ENCODE measurements at regions not wholly inside any gene's neighbourhood (a gene's known extent, or its start where the extent isn't known, plus 50 kb on each side); places are given as distances from the start of the nearest gene placed in this dataset.
"Not testable (repeated sequence)": the region's sequence is repeated elsewhere in the genome, so short reads cannot be mapped to it uniquely, and the experiment has no call there.

DNA sequence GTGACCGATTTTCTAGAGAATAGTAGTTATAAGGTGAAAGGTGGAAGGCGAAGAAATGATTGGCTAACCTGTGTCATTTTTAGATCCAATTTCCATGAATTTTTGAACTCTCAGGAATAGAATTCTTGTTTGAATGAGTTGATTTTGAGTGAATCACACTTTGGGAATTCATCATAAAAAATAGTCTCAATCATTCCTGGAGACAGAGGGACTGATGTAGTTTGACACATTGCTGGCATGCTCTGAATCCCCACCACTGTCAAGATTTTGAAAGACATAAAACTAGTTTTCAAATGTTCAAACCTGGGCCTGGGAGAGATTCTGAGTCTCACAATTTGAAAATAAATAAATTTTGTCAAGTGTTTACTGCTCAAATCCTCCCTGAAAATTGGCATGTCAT is 861.4 kb upstream of the RAG2 start:
- no peak for DNase-seq

DNA sequence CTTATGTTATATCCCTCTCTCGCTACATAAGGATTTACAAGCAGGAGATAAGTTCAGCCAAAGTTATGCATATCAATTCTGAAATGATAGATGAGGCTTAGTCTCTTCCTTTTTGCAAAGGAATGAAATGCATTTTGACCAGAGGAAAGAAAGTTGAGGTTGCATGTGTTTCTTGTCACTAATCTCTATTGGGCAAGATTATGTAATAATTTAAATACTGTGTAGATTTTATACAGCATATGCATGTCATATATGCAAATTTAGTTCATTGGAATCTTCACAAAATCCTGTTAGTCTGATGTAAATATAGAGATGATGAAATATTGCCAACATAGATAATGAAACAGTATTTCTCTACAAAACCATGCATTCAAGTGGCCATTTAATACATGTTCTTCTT is 858.7 kb upstream of the RAG2 start:
- DNase-seq = no peak

DNA sequence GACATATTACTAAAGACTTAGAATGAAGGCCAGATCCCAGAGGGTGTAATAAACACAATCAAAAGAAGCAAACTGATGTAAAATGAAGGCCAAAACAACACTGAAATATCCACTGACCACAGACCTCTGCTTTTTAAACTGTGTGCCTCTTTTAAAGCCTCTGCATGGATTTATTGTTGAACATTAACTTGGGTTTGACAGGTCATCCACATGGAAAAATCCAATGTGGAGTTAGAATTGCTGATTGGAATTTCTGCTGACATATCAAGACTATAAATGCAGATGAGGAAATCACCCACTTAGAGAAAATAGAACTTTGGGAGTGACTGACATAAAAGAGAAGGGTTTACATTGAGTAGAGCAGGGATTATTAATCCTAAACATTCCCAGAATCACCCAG is 853.9 kb upstream of the RAG2 start:
- no peak for DNase-seq

DNA sequence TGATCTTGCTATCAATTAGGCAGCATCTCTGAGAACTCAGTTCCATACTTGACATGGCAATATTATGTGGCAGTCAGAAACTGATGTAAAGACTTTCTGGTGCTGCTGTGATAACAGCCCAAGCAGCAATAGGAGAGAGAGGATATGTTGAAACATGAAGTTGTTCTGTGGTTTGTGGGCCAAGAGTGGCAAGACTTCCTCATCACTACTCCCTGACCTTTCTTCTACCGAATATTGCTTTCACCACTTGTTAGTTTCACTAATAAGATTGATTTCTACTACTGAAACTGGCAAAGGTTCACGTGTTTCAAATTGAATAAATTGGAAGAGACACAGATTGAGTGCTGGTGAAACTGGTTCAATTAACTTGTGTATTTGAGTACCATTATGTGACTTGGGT is 852.6 kb upstream of the RAG2 start:
- no peak for DNase-seq

DNA sequence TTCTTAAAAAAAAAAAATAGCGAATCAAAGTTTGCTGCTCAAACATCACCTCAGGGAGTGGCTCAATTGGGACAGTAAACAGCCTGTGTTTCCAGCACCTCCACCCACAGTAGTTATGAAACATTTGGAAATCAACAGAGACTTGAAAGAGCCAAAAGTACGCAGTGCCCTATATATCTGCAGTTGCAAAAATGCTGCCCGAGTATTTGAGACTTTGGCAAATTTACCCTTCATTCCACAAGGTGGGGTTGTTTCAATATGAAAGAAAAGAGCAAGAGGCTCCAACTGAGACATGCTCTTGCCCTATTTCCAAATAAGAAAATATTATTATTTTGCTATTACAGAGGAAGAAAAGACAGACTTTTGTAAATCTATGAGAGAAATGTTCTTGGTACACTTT is 851.1 kb upstream of the RAG2 start:
- no peak for DNase-seq

DNA sequence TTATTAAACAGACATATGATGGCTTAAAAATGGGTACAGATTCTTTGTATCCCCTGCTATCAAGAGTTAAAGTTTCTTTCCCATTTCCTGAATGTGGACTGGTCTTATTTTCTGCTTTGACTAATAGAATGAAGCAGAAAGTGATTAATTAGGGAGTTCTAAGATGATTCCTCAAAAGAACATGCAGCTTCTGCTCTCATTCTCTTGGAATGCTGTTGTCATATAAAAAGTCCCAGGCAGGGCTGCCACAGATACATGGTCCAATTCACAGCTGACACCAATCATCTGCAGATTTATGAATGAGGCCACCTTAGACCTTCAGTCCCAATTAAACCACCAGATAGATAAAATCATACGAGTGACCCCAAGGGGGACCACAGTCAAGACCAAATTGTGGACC is 844.5 kb upstream of the RAG2 start:
- no peak for DNase-seq

DNA sequence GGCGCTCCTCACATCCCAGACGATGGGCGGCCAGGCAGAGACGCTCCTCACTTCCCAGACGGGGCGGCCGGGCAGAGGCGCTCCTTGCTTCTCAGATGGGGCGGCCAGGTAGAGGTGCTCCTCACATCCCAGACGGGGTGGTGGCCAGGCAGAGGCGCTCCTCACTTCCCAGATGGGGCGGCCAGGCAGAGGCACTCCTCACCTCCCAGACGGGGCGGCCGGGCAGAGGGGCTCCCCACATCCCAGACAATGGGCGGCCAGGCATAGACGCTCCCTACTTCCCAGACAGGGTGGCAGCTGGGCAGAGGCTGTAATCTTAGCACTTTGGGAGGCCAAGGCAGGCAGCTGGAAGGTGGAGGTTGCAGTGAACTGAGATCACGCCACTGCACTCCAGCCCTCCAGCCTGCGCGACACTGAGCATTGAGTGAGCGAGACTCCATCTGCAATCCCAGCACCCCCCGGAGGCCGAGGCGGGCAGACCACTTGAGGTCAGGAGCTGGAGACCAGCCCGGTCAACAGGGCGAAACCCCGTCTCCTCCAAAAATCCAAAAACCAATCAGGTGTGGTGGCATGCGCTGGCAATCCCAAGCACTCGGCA is 833.7 kb upstream of the RAG2 start:
- DNase-seq = not testable (repeated sequence)

DNA sequence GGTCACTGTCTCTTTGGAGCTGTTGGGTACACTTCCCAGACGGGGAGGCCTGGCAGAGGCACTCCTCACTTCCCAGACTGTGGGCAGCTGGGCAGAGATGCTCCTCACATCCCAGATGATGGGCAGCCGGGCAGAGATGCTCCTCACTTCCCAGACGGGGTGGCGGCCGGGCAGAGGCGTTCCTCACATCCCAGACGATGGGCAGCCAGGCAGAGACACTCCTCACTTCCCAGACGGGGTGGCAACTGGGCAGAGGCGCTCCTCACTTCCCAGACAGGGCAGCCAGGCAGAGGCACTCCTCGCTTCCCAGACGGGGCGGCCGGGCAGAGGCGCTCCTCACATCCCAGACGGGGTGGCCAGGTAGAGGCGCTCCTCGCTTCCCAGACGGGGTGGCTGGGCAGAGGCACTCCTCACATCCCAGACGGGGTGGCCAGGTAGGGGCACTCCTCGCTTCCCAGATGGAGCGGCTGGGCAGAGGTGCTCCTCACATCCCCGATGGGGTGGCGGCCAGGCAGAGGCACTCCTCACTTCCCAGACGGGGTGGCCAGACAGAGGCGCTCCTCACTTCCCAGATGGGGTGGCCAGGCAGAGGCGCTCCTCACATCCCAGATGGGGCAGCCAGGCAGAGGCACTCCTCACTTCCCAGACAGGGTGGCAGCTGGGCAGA is 833.1 kb upstream of the RAG2 start:
- not testable (repeated sequence) for DNase-seq

DNA sequence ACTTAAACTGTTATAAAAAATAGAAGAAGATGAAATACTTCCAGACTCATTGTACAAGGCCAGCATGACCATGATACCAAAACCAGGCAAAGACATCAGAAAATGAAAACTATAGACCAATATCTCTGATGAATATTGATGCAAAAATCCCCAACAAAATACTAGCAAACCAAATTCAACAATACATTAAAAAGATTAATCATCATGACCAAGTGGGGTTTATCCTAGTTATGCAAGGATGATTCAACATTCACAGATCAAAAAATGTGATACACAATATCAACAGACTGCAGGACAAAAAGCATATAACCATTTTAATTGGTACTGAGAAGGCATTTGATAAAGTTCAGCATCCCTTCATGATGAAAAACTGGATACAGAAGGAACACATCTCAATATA is 824.5 kb upstream of the RAG2 start:
- DNase-seq = no peak

DNA sequence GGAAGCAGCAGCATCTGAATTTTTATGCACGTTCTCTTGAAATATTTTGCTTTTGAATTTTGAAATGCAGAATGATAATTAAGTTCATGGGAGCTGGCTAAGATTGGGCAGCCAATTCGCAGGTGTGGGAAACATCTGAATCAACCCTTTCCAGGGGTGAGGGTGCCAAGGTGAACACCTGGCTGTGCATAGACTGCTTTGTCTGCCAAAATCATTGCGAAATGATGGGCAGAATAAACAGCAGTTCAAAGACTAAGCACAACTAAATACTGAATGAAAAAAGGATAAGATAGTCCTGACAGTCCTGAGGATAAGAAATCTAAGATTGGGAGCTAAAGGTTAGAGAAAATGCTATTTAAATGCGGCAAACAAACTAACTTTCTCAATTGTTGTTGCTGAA is 813.3 kb upstream of the RAG2 start:
- no peak for DNase-seq

DNA sequence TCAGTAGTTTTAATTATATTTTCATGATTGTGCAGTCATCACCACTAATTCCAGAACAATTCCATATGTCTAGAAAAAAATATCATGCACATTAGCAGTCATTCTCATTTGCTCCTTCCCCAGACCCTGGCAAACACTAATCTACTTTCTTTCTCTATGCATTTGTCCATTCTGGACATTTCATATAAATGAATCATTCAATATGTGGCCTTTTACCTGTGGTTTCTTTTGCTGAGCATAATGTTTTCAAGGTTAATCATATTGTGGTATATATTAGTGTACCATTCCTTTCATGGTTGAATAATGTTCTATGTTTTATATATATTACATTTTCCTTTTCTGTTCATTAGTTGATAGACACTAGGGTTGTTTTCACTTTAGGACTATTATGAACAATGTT is 811.1 kb upstream of the RAG2 start:
- DNase-seq = no peak

DNA sequence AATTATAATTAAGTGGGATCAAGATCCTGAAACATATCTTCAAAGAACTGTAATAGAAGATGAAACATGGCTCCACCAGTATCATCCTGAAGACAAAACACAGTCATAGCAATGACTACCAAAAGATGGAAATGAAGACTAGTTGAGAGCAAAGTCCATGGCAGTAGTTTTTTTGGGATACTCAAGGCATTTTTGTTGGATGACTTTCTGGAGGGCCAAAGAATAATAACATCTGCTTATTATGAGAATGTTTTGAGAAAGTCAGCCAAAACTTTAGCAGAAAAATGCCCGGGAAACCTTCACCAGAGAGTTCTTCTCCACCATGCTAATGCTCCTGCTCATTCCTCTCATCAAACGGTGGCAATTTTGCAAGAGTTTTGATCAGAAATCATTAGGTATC is 809.4 kb upstream of the RAG2 start:
- no peak for DNase-seq

DNA sequence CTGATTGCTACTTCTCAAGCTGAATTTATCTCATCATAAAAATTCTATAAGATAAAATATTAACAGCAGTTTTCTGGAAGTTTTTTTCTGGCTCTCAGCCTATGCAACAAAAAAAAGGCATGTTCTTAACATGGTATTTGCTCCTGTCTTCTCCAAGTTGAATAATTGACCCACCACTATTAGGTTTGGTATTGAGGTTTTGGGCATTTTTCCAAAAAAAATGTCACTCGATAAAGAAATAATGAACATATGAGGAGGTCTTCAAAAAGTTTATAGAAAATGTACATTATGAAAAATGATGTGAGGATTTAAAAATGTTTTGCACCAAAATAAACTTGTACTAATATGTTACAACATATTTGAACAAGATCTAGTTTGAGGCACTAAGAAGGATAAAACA is 808.6 kb upstream of the RAG2 start:
- DNase-seq = no peak

DNA sequence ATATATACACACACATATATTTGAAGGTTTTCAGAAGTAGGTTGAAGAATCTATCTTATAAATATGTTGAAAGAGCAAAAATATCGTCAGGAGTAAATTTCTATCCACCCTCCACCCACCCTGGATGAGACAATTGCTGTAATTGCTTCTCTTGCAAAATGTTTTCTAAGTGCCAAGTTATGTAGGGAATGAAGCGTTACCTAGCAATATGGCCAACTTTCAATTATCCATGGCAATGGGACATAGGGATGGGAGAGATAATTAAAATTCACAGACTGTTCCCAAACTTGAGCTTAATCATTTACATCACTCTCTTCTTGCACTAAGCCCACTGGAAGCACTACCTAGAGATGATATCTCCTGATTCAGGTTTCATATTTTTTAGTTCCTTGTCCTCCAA is 806.2 kb upstream of the RAG2 start:
- DNase-seq = no peak

DNA sequence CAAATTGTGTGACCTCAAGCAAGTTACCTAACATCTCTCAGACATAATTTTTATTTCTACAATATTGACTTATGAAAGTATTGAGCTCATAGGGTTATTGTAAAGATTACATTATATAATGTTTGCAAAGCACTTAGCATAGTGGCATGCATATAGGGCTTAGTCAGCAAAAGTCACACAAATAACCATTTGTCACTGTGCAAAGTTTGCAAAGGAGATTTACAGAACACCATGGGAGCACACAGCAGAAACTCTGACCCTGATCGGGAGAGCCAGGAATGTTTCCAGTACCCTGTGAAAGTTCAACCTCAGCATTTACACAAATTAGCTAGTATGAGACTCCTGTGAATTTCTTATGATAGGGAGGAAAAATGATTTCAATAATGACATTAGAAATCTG is 804.6 kb upstream of the RAG2 start:
- DNase-seq = no peak

DNA sequence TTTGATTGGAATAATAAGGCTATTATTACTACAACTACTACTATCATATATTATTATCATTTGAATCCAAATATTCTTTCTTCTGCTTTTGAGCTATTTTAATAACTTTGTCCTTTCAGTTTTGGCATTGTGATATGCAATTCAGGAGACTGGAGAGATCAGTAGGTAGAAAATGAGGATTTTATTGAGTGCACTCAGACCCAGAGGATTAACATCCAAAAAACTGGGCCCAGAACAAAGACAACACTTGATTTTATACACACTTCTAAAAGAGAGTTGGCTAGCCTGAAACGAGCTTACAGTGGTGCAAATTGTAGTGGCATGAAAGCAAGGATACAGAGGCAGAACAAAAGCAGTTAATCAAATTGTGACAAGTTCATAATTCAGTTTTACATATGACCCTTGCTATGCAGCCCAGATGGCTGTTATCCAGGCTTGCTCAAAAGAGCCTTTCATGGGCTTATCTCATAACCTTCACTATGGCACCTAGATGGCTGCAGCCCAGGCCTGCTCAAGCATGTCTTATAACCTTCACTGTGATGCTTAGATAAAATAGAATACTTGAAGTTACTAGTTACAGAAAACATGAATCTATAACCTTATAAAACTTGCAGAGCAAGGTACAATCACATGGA is 796.3 kb upstream of the RAG2 start:
- no peak for DNase-seq

DNA sequence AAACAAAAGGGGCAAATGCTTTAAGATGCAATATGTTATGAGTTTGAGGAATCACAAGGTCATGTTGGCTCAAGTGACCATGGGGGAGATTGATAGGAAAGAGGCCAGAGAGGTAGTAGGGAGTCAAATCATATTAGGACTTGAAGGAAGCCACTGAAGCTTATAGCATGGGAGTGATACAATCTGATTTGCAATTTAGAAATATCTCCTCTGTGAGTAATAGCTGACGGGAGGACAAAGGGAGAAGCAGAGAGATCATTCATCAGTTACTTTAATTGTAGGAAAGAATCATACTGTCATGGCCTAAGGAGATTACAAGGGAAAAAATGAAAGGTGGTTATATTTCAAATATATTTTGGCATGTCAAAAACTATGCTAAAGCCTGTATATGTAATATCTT is 793.6 kb upstream of the RAG2 start:
- no peak for DNase-seq

DNA sequence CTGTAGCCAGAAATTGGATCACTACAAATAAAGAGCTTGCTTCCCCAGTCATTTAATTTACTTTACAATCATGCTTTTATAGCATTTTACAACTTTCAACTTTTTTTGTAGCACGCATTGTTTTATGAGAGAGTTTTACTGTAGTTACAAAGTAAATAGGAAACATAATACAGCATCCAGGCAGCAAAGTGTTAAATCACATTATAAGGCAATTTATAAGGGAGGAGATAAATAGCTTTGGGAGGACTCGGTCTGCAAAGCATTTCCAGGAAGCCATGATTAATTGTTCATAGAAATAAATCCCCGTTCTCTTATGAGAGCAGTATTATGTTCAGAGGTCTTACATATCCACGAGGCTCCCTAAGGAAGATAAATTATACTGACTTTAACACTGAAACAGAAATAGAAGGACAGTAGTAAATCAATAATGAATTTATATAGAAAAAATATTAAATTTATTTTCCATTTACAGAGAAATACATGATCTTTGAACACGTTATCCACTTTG is 792.6 kb upstream of the RAG2 start:
- DNase-seq = no peak

DNA sequence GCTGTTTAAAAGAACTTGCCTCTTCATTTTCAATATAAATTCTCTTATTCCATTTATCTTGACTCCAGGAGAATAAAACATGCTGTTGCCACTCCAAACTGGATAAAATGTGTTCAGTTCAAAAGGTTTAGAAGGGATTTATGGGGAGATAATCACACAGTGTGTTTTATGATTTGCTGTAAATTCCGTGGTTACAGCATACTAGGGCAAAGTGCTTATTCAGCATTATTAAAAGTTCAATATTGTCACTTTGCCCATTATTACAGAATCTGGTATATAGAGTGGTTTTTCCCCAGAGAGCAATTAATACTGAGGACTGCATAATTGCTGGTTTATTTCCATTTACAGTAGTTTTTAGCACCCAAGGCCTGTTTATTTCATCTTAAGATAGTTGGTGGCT is 780.9 kb upstream of the RAG2 start:
- DNase-seq = no peak

DNA sequence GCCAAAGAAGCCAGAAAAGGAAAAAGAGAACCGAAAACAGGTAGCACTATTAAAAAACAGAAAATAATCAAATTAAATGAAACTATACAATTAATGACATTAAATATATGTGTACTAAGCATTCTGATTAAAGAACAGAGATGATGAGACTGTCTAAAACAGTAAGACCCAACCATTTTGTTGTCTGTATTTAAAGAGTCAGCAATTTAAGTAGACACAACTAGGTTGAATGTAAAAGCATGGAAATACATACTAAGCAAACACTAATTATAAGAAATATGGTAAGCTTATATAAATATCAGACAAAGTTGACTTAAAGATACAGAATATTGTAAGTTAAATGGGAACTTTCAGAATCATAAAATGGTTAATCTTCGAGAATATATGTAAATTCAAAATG is 774.6 kb upstream of the RAG2 start:
- no peak for DNase-seq

DNA sequence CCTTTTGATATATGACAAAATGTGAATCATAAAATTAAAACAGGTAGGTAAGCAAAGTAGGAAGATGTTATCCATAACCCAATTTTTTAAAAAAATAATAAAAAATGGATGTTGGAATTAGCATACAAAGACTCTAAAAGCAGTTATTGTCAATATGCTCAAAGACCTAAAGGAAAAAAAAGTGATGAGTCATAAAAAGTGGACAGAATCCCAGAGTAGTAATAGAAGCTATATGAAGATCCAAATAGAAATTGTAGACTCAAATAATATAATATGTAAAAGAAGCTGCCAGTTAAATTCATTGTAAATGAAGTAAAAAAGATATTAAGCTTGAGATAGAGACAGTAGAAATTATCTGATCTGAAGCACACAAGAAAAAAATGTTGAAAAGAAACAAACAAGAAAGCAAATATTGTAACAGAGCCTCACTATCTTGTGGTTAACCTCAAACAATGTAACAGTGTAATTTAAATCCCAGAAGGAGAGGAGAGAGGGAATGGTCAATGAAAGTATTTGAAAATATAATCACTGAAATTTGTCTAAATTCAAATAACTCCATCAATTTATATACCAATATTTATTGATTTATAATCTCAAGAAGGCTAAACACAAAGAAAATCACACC is 773.4 kb upstream of the RAG2 start:
- DNase-seq = no peak

DNA sequence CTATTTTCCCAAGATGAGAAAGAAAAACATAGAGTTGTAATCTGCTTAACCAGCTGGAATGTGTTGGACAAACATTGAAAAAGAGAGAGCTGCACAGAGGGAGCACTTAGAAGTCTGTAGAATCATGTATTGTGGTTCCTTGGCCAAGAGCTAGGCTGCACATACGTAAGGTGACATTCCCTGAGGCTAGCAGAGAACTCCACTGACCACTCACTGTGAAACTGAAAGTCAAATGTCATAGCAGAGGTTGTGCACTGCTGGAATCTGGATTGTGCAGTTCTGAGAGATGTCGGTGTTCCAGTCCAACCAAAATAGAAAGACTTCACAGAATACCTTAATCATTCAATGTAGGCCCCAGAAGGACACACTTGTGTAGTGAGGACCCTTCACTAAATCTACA is 772.8 kb upstream of the RAG2 start:
- DNase-seq = no peak
